EL (cell line): ENCODE measurements at regions not wholly inside any gene's neighbourhood (a gene's known extent, or its start where the extent isn't known, plus 50 kb on each side); places are given as distances from the start of the nearest gene placed in this dataset.

Source experiments
- DNase-seq: peaks from one replicate; pipeline ENCODE4 v3.0.0-alpha.2; 2016

DNA sequence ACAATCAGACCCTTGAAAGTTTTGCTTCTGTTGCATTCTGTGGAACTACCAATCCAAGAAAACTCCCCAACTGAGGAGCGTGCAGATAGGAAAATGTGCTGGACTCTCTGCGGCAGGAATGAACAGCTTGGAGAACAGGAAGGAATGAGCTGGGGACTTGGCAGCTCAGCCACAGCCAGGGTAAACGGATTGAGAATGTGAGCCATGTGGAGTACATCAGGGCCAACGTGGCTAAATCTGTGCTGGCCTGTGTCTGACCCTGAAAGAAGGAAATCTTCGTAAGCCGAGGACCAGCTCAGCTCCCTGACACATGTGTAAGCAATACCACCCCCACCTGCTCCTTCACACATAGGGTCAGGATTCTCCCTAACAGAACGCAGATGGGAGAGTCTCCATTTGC lies 1023.7 kb downstream of the BCL11A start:
- no peak for DNase-seq

DNA sequence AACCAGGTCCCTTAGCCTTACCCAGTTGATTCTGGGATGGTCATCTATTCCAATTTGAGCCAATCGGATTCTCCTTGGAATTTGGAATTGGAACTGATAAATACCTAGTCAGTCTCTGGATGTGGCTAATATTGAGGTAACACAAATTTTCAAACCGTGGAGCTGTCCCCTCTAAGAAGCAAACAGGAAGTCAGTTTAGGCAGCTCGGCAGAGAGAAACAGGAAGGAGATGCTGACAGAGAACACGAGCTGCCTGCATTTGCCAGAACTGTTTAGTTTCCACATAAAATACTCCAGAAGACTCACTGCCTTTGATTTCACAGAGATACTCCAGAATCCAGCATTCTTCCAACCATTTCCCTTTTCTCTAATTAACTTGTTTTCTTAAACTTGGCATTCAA lies 1024.9 kb downstream of the BCL11A start:
- DNase-seq, result no peak

DNA sequence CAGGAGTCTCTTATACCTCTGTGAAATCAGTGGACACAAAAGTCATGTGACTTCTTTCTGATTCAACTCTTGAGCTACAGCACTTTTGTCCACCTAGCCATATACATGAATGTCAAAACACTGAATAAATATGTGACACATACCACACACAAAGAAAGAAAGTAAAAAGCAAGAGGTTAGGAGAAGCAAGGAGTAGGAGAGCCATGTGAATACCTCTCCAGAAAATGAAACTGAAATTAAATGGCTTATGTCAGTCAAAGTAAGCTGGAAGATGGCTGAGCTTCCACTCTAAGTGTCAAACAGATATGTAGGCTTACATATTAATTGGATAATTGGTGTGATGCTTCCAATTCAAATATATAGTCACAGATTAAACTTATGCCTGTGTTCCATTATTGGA lies 1050.5 kb downstream of the BCL11A start:
- no peak for DNase-seq

DNA sequence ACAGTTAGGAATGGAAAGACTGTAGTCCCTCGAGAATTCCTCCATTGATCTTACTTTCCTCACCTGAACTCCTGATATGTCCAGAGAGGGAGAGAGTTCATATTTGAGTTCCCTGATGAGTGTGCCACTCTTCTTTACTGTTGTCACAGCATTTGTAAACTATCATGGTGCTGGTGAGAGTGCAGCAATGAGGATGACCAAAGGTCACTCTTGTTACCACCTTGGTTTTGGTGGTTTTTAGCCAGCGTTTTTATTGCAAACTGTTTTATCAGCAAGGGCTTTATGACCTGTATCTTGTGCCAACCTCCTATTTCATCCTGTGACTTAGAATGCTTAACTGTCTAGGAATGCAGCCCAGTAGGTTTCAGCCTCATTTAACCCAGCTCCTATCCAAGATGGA lies 1062.5 kb downstream of the BCL11A start:
- no peak for DNase-seq

DNA sequence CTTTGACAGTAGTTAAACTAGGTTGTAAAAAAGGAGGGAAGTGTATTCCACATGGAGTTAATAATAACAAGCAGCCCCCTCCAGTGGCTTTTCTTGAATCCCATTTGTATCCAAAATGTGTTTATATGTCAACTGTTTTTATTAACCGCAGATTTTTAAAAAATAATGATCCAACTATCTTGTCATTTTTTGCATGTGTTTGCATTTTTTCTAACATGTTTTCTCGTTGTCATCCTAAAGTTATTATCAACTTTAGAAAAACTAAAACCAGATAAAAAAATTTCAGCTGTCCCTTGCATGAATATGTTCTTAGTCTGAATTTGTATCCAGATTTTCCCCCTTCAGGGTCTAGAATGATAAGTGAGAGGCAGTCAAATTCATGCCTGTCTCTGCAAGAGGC lies 1063.3 kb downstream of the BCL11A start:
- DNase-seq, result no peak

DNA sequence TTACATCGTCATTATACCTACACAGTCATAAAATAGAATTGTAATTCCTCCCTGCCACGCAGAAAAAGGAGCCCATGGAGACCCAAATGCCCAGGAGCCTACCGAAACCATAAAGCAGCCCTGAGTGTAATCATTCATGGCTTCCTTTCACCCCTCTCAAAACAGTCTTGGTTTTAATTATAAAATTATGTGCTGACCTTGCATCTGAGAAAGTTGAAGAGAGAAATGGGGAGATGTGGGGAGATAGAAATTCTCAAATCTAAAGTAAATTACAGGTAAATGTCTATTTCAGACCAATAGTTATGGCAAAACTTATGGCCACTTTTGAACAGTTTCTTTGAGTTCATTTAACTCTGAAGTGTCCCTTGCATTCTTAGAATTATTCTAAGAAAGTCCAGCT lies 1068.8 kb downstream of the BCL11A start:
- DNase-seq, result no peak

DNA sequence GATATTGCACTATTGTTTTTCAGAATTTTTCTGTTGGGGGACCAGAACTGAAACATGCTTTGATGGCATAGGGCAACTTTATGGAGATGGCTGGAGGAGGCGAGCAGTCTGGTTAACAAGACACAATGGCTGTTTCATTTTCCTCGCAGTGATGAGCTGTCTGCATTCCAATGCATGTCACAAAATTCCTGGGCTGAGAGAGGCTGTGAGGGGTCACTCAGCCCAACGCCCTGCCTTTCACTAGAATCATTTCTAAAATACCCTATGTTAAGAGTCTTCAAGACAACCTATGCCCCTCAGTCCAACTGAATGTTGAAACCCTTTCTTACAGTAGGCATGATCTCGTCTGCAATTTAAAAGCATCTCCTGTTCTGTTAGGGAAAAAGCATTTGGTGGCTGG lies 1090.0 kb downstream of the BCL11A start:
- DNase-seq, result no peak

DNA sequence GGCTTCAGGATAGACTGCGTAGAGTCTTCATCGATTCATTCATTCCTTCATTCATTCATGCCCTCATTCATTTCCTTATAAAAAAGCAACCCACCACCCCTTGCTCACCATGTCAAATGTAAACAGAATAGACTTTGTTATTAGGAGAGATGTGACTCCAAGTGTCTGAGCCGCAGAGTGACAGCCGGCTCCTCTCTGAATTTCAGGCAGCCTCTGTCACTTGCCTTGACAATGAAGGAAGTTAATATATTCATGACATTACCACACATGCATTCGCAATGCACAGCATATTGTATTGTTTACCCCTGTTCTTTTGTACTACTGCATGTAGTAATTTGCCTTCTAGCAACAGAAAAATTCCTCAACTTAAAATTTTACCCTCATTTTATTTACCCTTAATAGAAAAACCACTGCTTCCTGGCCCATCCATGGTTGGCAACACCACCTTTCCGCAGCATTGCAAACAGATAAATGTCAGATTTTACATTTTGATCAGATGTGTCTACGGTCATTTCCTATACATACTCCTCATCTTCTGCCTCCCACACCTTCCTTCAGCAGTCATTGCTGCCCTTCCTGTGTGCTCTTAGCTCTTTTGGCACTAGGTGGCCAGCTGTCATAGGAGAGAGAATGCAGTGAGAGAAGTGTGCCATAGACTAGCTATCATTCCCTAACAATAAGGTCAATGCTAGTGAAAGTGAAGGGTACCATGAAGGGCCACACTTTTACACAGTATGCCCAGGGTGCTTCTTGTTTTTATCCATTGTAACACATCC lies 1090.8 kb downstream of the BCL11A start:
- DNase-seq, result no peak

DNA sequence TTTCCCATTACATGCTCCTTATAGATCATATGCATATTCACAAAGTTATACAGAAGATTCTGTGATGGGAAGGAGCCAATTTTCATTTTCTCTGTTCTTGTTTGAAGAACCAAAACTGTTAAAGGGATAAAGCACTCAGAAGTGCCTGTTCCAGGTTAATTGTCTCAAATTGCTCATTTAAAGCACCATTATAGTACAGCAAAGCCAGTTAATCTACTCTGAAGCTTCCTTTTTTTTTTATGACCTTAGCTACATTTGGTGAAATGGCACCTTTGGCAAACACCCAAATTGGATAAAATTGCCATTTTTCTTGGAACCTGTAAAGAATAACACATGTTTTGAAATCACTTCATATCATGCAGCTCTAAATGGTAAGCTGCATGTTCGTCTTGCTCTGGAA lies 1092.3 kb downstream of the BCL11A start:
- no peak for DNase-seq

DNA sequence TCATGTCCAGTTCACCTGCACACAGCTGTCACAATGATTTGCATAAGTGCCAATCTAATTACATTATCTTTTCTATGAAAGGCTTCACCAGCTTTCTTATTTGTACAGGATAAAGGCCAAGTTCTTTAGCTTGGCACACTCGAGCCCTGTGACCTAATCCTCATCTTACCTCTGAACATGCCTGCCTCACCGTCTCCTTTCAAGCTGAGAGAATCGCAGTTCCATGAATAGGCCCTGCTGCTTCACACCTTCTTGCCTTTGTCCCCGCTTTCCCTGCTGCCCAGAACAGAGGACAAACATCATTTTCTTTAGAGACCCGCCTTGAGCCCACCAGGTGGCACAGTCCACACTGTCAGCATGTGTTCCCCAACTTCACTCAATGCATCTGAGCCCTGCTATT lies 1094.7 kb downstream of the BCL11A start:
- DNase-seq, result no peak

DNA sequence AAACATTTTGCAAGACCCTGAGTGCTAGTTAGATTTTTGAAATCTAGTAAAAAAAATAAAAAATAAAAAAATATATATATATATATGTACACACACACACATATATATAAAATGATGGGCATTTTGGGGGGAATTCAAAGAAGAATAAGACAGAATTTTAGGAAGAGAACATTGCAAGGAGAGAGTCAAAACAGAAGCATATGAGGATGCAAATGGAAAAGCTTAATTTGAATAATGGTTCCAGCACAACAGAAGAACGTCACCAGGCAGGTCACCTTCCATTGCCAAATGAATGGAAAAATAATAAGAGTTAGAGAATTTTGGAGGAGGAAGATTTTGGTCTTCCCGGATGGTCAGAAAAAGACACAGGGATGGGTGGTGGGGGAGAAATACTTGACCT lies 1097.2 kb downstream of the BCL11A start:
- no peak for DNase-seq

DNA sequence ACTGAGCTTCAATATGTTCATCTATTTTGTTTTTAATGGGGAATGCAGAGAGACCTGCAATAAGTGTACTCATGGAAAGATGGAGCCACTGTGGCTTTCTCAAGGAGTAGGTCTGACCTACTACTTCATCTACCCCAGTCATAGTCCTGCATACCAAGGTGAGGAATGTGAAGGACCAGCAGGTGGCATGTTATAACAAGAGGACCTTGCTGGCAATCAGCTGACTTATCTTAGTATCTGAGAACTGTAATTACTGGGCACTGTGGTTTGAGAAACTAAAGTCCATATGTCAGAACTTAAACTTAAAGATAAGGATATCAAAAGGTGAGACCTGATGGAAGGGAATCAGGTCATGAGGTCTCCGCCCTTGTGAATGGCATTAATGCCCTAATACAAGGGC lies 1104.2 kb downstream of the BCL11A start:
- no peak for DNase-seq

DNA sequence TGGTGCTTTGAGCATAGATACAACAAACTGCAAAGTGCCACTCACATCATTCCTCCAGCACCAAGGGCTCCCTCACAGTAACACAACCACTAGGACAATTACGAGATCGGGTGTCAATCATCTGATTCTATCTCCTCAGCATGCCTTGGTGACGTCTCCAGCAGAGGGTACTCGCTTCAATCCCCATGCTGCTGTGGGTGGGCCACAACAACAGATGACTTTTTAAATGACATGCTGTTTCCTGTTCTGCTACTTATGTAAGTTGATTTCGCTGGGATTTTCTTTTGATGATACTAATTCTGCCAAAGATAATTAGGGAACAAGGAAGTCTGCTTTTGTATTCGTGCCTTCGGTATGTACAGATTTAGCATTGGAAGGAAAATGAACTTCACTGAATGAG lies 1113.0 kb downstream of the BCL11A start:
- DNase-seq, result no peak

DNA sequence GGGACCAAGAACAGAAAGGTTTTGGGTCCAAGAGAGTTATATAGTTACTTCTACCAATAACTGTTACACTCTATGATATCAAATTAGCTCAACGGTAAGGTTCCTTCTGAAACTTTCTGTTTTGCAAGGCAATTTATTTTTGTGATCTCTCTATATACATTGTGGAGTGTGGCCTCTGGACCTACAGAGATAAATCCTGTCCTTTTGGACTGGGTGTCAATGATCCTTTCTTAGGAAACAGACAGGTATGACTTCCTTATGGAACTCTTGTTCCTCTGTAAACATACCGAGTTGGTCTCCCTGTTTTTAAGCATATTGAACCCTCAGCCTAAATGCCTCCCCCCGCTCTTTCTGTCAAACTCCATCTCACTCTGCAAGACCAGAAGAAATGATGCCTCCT lies 1117.8 kb downstream of the BCL11A start:
- no peak for DNase-seq

DNA sequence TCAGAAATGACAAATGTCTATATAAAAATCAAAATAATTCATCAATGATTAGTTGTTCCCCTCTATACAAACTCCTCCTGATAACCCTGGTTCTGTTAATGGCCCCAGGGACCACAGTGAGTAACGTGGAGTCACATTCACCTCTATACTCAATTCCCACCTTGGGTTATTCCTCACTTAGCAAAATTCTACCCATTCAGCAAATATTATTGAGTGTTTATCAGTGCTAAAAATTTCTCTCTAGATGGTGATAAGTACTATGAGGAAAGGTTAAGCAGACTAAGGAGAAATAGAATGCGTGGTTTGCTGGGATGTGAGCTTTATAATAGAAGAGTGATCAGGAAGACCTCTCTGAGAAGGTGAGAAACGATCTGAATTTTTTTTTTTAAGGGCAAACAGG lies 1124.5 kb downstream of the BCL11A start:
- no peak for DNase-seq

DNA sequence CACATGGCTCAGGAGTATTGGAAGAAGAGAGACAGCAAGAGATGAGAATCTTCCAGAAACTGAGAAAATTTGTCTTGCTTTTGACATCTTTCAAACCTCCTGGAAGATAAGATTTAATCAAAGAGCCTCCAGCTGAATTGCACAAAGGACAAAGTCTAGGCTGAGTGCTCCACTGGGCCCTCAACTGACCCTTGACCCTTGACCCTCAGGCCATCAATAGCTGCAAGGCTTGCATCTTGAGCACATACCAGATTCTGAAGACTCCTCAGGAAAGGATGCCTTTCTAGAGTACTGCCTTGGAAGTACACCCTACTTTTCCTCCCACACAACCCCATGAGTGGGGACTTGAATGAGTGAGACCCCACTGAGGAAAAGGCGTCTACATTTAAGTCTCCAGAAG lies 1125.5 kb downstream of the BCL11A start:
- no peak for DNase-seq

DNA sequence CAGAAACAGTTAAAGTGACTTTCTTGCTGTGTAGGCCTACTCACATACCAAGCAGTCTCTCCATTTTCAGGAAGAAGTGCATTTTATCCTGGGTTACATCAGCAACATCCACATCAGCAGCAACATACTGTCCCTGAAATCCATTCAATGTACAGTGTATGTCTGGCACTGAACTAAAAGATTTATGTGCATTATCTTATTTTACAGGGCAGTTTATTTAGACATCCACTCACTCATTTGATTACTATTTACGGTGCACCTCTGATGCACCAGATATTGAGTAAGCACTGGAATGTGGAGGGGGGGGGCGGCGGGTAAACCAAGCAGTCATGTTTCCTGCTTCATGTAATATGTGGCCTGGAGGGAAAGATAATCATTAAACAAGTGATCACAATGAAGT lies 1128.2 kb downstream of the BCL11A start:
- peak; percentile 1 for DNase-seq

DNA sequence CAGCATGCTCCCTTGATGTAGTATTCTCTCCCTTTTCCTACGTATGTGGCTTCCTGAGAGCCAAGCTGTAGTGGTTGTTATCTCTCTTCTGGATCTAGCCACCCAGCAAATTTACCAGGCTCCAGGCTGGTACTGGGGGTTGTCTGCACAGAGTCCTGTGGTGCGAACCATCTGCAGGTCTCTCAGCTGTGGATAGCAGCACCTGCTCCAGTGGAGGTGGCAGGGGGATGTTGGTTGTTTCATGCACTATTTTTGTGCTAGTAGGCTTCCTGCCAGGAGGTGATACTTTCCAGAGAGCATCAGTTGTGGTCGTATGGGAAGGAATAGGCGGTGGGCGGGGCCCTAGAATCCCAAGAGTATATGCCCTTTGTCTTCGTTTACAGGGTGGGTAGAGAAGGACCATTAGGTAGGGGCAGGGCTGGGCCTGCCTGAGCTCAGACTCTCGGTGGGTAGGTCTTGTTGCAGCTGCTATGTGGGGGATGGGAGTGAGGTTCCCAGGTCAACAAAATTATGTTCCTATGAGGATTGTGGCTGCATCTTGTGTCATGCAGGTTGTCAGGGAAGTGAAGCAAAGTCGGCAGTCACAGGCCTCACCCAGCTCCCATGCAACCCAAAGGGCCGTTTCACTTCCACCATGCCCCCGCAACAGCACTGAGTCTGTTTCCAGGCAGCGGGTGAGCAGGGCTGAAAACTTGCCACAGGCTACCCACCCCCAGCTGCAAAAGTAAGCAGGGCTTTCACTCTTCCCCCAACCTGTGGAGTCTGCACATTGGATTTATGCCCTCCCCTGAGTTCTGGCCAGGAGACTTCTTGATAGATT lies 1139.5 kb downstream of the BCL11A start:
- no peak for DNase-seq

DNA sequence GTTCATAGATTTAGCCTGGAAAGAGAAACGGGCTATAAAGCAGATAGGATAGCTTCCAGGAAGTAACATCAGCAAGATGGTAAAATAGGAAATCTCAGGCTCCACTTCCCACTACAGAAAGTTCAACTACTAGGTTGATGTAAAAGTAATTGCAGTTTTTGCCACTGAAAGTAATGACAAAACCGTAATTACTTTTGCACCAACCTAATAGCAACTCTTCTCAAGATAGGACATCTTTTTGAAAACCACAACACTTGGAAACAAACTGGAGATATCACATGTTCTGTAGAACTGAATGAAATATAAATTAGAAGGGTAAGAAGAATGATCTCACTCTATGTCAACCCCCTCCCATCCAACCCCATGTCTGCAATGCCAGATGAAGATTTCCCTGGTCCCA lies 1154.3 kb downstream of the BCL11A start:
- DNase-seq, result no peak

DNA sequence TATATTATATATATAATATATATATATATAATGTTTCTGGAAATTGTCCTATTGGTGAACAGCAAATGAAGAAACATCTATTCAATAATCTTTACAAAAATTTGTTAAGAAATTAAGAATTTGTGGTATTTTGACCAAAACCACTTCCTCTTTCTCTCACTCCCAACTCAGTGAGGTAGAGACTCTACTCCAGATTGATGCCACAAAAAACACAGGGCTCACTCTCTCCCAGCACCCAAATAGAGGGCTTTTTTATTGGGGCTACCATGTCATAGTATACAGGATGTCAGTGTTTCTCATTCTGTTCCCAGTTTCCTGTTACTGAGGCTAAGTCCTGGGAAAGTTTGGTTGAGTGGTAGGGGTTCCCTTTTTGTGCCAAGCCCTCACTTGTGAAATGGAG lies 1155.4 kb downstream of the BCL11A start:
- DNase-seq, result no peak

DNA sequence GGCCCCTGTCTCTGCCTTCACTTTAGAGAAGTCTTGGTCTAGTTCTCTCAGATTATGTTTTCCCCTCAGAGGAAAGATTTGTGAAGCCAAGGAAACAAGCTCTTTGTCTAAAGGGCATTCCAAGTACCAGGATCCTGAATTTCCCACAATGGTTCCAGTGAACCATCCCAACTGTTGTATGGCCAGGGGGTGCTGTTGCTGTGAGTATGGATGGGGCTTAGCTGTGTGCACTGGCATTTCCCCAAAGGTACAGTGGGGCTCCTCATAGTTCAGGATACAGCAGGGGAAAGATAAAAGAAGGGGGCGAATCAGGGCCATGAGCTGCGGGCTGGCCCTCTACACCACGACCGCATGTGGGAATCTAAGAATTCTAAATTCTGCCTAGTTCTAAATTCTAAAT lies 1154.0 kb upstream of the FANCL start:
- no peak for DNase-seq

DNA sequence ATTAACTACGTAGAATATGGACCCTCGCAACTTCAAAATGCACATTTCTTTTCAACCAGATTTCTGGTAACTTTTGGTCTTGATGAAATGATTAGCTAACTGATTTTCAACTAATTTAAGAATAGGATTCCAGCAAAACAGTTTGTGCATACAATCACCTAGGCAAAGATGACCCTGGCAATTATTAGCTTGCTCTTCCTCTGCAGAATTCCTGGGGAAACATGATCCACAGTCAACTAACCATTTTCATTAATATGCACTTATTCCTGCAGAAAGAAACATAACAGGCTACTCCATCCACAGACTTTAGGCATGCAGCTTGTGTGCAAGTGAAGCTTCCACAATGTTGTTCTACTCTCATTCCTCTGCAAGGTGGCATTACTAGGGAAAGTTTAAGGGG lies 1150.8 kb upstream of the FANCL start:
- DNase-seq, result no peak

DNA sequence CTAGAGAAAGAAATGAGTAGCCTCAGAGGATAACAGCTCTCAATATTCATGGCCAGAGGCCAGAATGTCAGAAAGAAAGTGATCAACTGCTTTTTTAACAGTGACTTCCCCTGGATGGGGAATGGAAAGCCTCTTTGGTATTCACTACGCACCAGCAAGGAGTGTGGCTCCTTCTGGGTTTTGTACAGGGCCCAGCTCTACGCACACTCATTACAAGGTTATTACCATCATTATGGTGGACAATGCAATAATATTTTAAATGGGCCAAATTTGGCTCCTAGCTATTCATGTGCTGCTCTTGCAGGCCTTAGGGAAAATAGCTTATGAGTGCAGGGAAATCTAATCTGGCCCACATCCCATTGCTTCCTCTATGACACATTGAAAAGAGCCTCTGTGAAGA lies 1149.5 kb upstream of the FANCL start:
- no peak for DNase-seq

DNA sequence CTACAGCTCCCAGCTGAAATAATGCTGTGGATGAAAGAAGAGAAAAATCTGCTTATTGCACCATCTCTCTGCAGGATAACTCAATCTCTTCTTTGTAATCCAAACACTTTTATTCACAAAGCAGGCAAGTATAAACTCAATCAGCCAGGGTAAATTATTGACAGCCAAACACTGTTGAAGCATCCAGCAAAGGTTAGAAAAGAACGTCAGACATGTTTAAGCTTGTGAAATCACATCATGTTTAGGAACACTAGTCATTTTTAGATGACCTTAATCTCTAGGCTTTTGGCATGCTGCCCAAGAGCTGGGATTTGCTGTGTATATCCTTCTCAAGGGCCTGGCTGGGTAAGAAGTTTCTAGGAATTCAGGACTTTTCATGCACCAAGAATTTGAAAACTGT lies 1148.1 kb upstream of the FANCL start:
- DNase-seq, result peak; percentile 0

DNA sequence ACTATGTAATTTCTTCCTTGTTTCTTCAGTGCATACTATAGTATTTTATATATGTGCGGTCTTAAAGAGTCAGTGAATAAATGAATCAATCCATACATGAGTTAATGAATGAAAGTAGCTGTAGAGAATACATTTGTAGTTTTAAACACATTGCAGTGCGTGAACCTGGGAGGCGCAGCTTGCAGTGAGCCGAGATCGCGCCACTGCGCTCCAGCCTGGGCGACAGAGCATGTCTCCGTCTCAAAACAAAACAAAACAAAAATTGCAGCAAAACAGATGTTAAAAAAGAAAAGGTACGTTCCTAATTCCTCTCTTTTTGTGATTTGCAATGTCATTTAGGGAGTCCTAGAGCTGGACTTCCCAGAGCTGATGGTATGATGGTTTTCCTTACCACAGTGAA lies 1144.8 kb upstream of the FANCL start:
- DNase-seq, result no peak
